ENCODE measurements at regions not wholly inside any gene's neighbourhood (a gene's known extent, or its start where the extent isn't known, plus 50 kb on each side); places are given as distances from the start of the nearest gene placed in this dataset.

DNA sequence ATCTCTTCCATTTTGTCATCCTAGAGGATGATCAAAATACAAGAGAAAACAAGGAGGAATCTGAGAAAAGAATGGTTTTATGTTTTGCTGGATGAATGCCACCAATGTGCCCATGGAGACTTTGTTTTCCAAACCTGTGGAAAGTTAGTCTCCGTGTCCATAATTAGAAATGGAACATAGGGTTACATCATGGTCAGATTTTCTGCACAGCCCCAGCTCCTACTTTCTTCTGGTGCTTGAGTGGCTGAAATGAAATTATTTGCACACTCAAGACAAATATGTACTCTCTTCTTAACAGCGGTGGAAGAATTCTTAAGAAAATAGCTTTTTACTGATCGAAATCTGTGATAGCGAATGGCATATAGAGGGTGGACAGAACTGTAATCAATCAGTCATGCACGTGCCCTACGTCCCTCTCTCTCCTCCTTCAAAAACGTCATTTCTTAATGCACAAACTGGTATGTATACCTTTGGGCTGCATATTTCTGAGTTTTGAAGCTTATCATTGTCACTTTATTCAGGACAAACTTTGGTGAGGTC, 825.2 kb downstream of the AACS start:
- Histone ChIP-seq H3K4me1 (no peaks in the 10 kb centered on the region), H3K4me3 (no peak overlapping the region), H3K36me3 (replicated peaks) (no peaks in the 10 kb centered on the region), H3K27me3 (ENCODE audit: low read depth) (no peaks in the 10 kb centered on the region), H3K9me3 (no peaks in the 10 kb centered on the region)
- DNase-seq (ENCODE audit: low spot score in 2 of 2), result no peak
- in situ Hi-C loops (cut with MboI; ENCODE audit: low sequenced_read_pairs), result no loop called here

- Histone ChIP-seq H3K9me3 (no peaks in the 10 kb centered on the region), H3K36me3 (replicated peaks) (no peaks in the 10 kb centered on the region), H3K27me3 (ENCODE audit: low read depth) (no peaks in the 10 kb centered on the region), H3K4me3 (no peak overlapping the region), H3K4me1 (no peaks in the 10 kb centered on the region)
- DNase-seq (ENCODE audit: low spot score in 2 of 2), result no peak
- in situ Hi-C loops (cut with MboI; ENCODE audit: low sequenced_read_pairs), result no loop called here
Observed at GRCh38 chr12:125890971-125891370, 825.7 kb downstream of the AACS start.

GRCh38 chr12:125892276-125892675, 827.0 kb downstream of the AACS start:
- no peaks in the 10 kb centered on the region for H3K9me3 ChIP-seq
- in situ Hi-C loops (cut with MboI; ENCODE audit: low sequenced_read_pairs), result no loop called here

DNA sequence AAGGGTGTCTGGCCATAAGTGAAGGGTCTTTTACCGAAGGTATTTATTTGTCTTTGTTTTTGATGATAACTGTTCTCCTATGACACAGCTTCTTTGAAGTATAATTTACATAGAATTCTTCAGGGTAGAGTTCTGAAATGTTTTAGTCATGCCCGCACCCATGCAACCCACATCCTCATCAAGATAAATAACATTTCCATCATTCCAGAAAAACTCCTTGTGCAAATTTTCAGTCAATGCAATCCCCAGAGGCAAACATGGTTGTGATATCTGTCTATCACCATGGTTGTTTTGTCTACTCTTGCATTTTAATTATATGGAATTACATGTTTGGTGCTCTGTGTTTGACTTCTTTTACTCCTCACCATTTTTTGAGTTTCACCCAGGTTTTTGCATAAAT, 837.8 kb downstream of the AACS start:
- no peaks in the 10 kb centered on the region for H3K4me1 ChIP-seq
- no peak for DNase-seq (ENCODE audit: low spot score in 2 of 2)
- no peaks in the 10 kb centered on the region for H3K36me3 ChIP-seq (replicated peaks)
- H3K9me3 ChIP-seq, result no peaks in the 10 kb centered on the region
- in situ Hi-C loops (cut with MboI; ENCODE audit: low sequenced_read_pairs), result no loop called here
- no peak overlapping the region for H3K4me3 ChIP-seq
- no peaks in the 10 kb centered on the region for H3K27me3 ChIP-seq (ENCODE audit: low read depth)

More at GRCh38 chr12:125892276-125892675, 827.0 kb downstream of the AACS start:
- DNase-seq (ENCODE audit: low spot score in 2 of 2), result no peak
- no peaks in the 10 kb centered on the region for H3K27me3 ChIP-seq (ENCODE audit: low read depth)
- H3K36me3 ChIP-seq (replicated peaks), result no peaks in the 10 kb centered on the region
- H3K4me3 ChIP-seq, result no peak overlapping the region
- H3K4me1 ChIP-seq, result no peaks in the 10 kb centered on the region

- no peaks in the 10 kb centered on the region for H3K4me1 ChIP-seq
- no peaks in the 10 kb centered on the region for H3K36me3 ChIP-seq (replicated peaks)
- in situ Hi-C loops (cut with MboI; ENCODE audit: low sequenced_read_pairs), result no loop called here
- H3K9me3 ChIP-seq, result no peaks in the 10 kb centered on the region
- DNase-seq (ENCODE audit: low spot score in 2 of 2), result no peak
- no peaks in the 10 kb centered on the region for H3K27me3 ChIP-seq (ENCODE audit: low read depth)
- no peak overlapping the region for H3K4me3 ChIP-seq
Observed at GRCh38 chr12:125907351-125907750, 842.1 kb downstream of the AACS start.

DNA sequence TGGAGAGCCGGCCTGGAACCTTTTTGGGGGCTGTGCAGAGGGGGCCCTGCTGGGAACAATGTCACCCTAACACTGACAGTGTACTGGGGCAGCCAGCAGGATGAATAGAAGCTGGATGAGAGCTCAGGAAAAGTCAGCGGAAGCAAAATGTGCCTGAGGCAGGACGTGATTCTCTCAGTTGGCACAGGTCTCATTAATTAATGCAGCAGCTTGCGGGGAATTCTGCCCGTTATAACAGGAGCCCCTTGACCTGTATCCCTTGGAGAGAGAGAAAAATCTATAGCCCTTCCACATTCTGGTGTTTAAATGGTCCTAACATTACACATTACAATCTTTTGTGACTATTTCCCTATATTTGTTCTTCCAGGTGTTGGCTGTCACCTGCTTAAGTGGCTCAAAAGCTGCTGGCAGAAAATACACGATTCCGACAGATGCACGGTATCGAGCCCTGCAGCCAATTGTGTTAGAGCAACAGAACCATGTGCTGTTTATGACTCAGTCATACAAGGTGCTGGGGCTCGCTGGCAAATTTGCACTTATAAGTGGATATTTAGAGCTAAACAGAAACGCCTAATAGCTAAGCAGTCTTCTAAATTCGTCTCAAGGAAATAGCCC, 854.7 kb downstream of the AACS start:
- DNase-seq (ENCODE audit: low spot score in 2 of 2), result no peak
- Histone ChIP-seq H3K4me3 (no peak overlapping the region), H3K9me3 (no peaks in the 10 kb centered on the region), H3K4me1 (no peaks in the 10 kb centered on the region), H3K36me3 (replicated peaks) (no peaks in the 10 kb centered on the region), H3K27me3 (ENCODE audit: low read depth) (no peaks in the 10 kb centered on the region)
- in situ Hi-C loops (cut with MboI; ENCODE audit: low sequenced_read_pairs), result no loop called here

- Histone ChIP-seq H3K4me3 (no peak overlapping the region), H3K27me3 (ENCODE audit: low read depth) (no peaks in the 10 kb centered on the region), H3K9me3 (no peaks in the 10 kb centered on the region), H3K4me1 (no peaks in the 10 kb centered on the region), H3K36me3 (replicated peaks) (no peaks in the 10 kb centered on the region)
- in situ Hi-C loops (cut with MboI; ENCODE audit: low sequenced_read_pairs), result no loop called here
- DNase-seq (ENCODE audit: low spot score in 2 of 2), result no peak
Observed at GRCh38 chr12:125922330-125922729, 857.1 kb downstream of the AACS start.

- DNase-seq (ENCODE audit: low spot score in 2 of 2), result no peak
- H3K9me3 ChIP-seq, result no peaks in the 10 kb centered on the region
- in situ Hi-C loops (cut with MboI; ENCODE audit: low sequenced_read_pairs), result no loop called here
Observed at GRCh38 chr12:125936502-125936901, 871.3 kb downstream of the AACS start.

DNA sequence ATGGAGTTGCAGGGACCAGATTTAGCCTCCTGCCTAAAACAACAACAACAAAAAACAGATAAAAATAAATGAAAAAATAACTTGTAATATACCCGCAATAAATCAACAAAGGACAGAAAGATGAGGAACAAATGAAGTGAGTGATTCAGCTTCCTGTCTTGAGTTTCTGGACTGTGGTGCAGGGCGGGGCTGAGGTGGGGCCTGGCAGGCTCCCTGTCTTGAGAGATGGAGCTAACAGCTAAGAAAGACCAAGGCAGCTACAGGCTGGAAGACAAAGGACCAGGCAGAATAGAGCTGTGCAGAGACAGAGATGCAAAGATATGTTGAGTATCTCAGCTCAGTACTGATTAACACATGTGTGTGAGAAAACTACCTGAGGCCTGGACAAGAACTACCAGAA, 879.2 kb downstream of the AACS start:
- DNase-seq (ENCODE audit: low spot score in 2 of 2), result no peak
- H3K4me3 ChIP-seq, result no peak overlapping the region
- no peaks in the 10 kb centered on the region for H3K4me1 ChIP-seq
- H3K27me3 ChIP-seq (ENCODE audit: low read depth), result no peaks in the 10 kb centered on the region
- H3K36me3 ChIP-seq (replicated peaks), result no peaks in the 10 kb centered on the region
- in situ Hi-C loops (cut with MboI; ENCODE audit: low sequenced_read_pairs), result no loop called here
- H3K9me3 ChIP-seq, result no peaks in the 10 kb centered on the region

More at GRCh38 chr12:125936502-125936901, 871.3 kb downstream of the AACS start:
- no peak overlapping the region for H3K4me3 ChIP-seq
- no peaks in the 10 kb centered on the region for H3K4me1 ChIP-seq
- H3K27me3 ChIP-seq (ENCODE audit: low read depth), result no peaks in the 10 kb centered on the region
- H3K36me3 ChIP-seq (replicated peaks), result no peaks in the 10 kb centered on the region

GRCh38 chr12:125949471-125949870, 884.2 kb downstream of the AACS start:
- no peaks in the 10 kb centered on the region for H3K4me1 ChIP-seq
- in situ Hi-C loops (cut with MboI; ENCODE audit: low sequenced_read_pairs), result no loop called here

DNA sequence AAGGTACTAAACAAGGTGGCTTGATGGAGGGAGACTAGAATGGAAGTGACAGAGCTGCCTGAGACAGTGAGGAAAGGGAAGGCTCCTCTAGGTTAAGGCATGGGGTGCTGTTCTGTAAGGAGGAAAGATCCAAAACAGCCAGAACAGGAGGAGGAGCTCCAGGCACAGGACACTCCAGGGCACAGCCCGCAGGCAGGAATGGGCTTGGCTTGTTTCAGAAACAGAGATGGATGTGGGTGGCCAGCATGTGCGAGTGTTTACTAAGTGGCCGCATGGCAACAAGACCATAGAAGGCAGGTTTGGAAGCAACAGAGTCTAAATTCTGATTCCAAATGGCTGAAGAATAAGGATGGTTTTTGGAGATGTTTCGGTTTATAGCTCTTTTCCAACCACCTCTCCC, 889.1 kb downstream of the AACS start:
- in situ Hi-C loops (cut with MboI; ENCODE audit: low sequenced_read_pairs), result no loop called here
- DNase-seq (ENCODE audit: low spot score in 2 of 2), result no peak
- H3K9me3 ChIP-seq, result no peaks in the 10 kb centered on the region
- H3K4me1 ChIP-seq, result no peaks in the 10 kb centered on the region
- no peaks in the 10 kb centered on the region for H3K36me3 ChIP-seq (replicated peaks)
- H3K27me3 ChIP-seq (ENCODE audit: low read depth), result no peaks in the 10 kb centered on the region
- no peak overlapping the region for H3K4me3 ChIP-seq

More at GRCh38 chr12:125949471-125949870, 884.2 kb downstream of the AACS start:
- Histone ChIP-seq H3K9me3 (no peaks in the 10 kb centered on the region), H3K27me3 (ENCODE audit: low read depth) (no peaks in the 10 kb centered on the region), H3K4me3 (no peak overlapping the region), H3K36me3 (replicated peaks) (no peaks in the 10 kb centered on the region)
- DNase-seq (ENCODE audit: low spot score in 2 of 2), result no peak

DNA sequence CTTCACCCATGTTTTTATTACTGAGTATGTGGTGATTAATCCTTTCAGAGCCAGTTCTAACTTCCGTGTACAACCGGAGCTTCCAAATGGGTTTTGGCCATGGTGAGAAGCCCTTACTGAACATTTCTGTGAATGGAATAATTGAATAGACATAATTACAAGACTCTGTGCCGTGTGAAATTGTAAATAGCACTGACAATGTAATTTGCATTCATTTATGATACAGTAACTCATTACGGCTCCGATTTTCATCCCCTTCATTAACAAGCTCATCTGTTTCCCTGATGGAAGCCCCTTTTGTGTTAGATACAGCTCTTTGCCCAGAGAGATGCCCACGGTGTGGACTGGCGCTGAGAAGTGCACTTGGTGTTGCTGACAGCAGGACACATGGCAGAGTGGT, 891.0 kb downstream of the AACS start:
- no peak overlapping the region for H3K4me3 ChIP-seq
- H3K9me3 ChIP-seq, result no peaks in the 10 kb centered on the region
- no peaks in the 10 kb centered on the region for H3K4me1 ChIP-seq
- in situ Hi-C loops (cut with MboI; ENCODE audit: low sequenced_read_pairs), result no loop called here
- no peaks in the 10 kb centered on the region for H3K36me3 ChIP-seq (replicated peaks)
- DNase-seq (ENCODE audit: low spot score in 2 of 2), result no peak
- H3K27me3 ChIP-seq (ENCODE audit: low read depth), result no peaks in the 10 kb centered on the region

GRCh38 chr12:125966641-125967040, 901.4 kb downstream of the AACS start:
- in situ Hi-C loops (cut with MboI; ENCODE audit: low sequenced_read_pairs), result no loop called here
- Histone ChIP-seq H3K27me3 (ENCODE audit: low read depth) (no peaks in the 10 kb centered on the region), H3K9me3 (no peaks in the 10 kb centered on the region), H3K4me1 (no peaks in the 10 kb centered on the region), H3K36me3 (replicated peaks) (no peaks in the 10 kb centered on the region), H3K4me3 (no peak overlapping the region)
- no peak for DNase-seq (ENCODE audit: low spot score in 2 of 2)

DNA sequence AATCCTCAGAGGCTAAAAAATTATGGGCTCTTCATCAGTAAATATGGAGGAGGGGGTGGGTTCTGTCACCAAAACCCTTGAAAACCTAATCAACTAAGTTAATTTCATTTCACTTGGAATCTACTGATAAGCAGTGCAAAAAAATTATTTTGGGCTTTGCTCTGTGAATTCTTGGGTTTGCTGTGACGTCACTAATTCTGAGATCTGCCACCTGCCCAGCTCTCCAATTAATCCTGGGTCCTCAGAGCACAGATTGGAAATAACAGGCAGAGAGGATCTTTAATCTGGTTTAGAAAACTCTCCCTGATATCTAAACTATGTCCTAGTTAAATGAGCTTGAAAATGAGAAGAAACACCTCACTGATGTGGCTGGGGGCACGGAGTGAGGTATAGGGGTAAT, 903.2 kb downstream of the AACS start:
- H3K4me1 ChIP-seq, result no peaks in the 10 kb centered on the region
- H3K9me3 ChIP-seq, result no peaks in the 10 kb centered on the region
- H3K36me3 ChIP-seq (replicated peaks), result no peaks in the 10 kb centered on the region
- no peak overlapping the region for H3K4me3 ChIP-seq
- DNase-seq (ENCODE audit: low spot score in 2 of 2), result no peak
- in situ Hi-C loops (cut with MboI; ENCODE audit: low sequenced_read_pairs), result no loop called here
- no peaks in the 10 kb centered on the region for H3K27me3 ChIP-seq (ENCODE audit: low read depth)

DNA sequence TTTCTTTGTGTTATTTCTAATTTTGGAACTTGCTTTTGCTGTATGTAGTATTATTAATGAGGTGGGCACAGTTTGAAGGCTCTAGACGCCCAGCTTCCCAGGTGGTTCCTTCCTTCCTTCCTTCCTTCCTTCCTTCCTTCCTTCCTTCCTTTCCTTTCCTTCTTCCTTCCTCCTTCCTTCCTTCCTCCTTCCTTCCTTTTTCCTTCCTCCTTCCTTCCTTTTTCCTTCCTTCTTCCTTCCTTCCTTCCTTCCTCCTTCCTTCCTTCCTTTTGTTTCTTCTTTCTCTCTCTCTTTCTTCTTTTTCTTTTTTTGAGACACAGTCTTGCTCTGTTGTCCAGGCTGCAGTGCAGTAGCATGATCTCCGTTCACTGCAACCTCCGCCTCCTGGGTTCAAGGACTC, 906.7 kb downstream of the AACS start:
- Histone ChIP-seq H3K9me3 (no peaks in the 10 kb centered on the region), H3K4me3 (no peak overlapping the region), H3K36me3 (replicated peaks) (no peaks in the 10 kb centered on the region), H3K4me1 (no peaks in the 10 kb centered on the region), H3K27me3 (ENCODE audit: low read depth) (no peaks in the 10 kb centered on the region)
- in situ Hi-C loops (cut with MboI; ENCODE audit: low sequenced_read_pairs), result no loop called here
- DNase-seq (ENCODE audit: low spot score in 2 of 2), result no peak

Measured in HAP-1 (cell line).